CD4-positive, alpha-beta T cell treated with Interleukin-21 for 1 hour (primary cell): ENCODE measurements at regions not wholly inside any gene's neighbourhood (a gene's known extent, or its start where the extent isn't known, plus 50 kb on each side); places are given as distances from the start of the nearest gene placed in this dataset.
"Not testable (repeated sequence)": the region's sequence is repeated elsewhere in the genome, so short reads cannot be mapped to it uniquely, and the experiment has no call there.

Experiments used
- DNase-seq: peaks from one replicate; pipeline ENCODE4 v3.0.0-alpha.2; 2020

GRCh38 chr4:65265526-65265925 is 404.8 kb downstream of the EPHA5 start:
- DNase-seq: no peak

GRCh38 chr4:65259296-65259695 is 411.0 kb downstream of the EPHA5 start:
- no peak for DNase-seq

GRCh38 chr4:65250916-65251315 is 419.4 kb downstream of the EPHA5 start:
- no peak for DNase-seq

- DNase-seq: no peak
Measured at GRCh38 chr4:65249111-65249510, 421.2 kb downstream of the EPHA5 start.

GRCh38 chr4:65242156-65242846 is 428.0 kb downstream of the EPHA5 start:
- DNase-seq: no peak

- DNase-seq: no peak
Measured at GRCh38 chr4:65241257-65241997, 428.9 kb downstream of the EPHA5 start.

GRCh38 chr4:65234061-65234460 is 436.2 kb downstream of the EPHA5 start:
- no peak for DNase-seq

GRCh38 chr4:65227628-65228027 is 442.7 kb downstream of the EPHA5 start:
- no peak for DNase-seq

GRCh38 chr4:65223601-65224000 is 446.7 kb downstream of the EPHA5 start:
- no peak for DNase-seq

- not testable (repeated sequence) for DNase-seq
Measured at GRCh38 chr4:65223074-65223473, 447.2 kb downstream of the EPHA5 start.

- DNase-seq: no peak
Measured at GRCh38 chr4:65217179-65217578, 453.1 kb downstream of the EPHA5 start.

GRCh38 chr4:65202853-65203236 is 467.4 kb downstream of the EPHA5 start:
- no peak for DNase-seq

GRCh38 chr4:65202165-65202852 is 468.0 kb downstream of the EPHA5 start:
- no peak for DNase-seq

- no peak for DNase-seq
Measured at GRCh38 chr4:65195666-65196065, 474.6 kb downstream of the EPHA5 start.

- DNase-seq: no peak
Measured at GRCh38 chr4:65195002-65195401, 475.3 kb downstream of the EPHA5 start.

- DNase-seq: no peak
Measured at GRCh38 chr4:65193985-65194384, 476.3 kb downstream of the EPHA5 start.

- DNase-seq: no peak
Measured at GRCh38 chr4:65190780-65191179, 479.5 kb downstream of the EPHA5 start.

- DNase-seq: no peak
Measured at GRCh38 chr4:65175585-65175984, 494.7 kb downstream of the EPHA5 start.

GRCh38 chr4:65170768-65171514 is 499.3 kb downstream of the EPHA5 start:
- DNase-seq: no peak

- DNase-seq: no peak
Measured at GRCh38 chr4:65167719-65168118, 502.6 kb downstream of the EPHA5 start.

GRCh38 chr4:65152205-65152604 is 518.1 kb downstream of the EPHA5 start:
- DNase-seq: no peak

- no peak for DNase-seq
Measured at GRCh38 chr4:65139998-65140397, 530.3 kb downstream of the EPHA5 start.

- DNase-seq: no peak
Measured at GRCh38 chr4:65126200-65126599, 544.1 kb downstream of the EPHA5 start.
